DMS153 (cell line): ENCODE measurements at regions not wholly inside any gene's neighbourhood (a gene's known extent, or its start where the extent isn't known, plus 50 kb on each side); places are given as distances from the start of the nearest gene placed in this dataset.
"Not testable (repeated sequence)": the region's sequence is repeated elsewhere in the genome, so short reads cannot be mapped to it uniquely, and the experiment has no call there.

ENCODE experiments used
- DNase-seq: peaks from one replicate; lab custom pipeline; 2025; lab: John Stamatoyannopoulos, UW

- DNase-seq: no peak
Observed at GRCh38 chr1:9465640-9466039, 73.6 kb upstream of the SLC25A33 start.

- no peak for DNase-seq
Observed at GRCh38 chr1:9466780-9467758, 72.2 kb upstream of the SLC25A33 start.

- not testable (repeated sequence) for DNase-seq
Observed at GRCh38 chr1:9469882-9470281, 69.4 kb upstream of the SLC25A33 start.

GRCh38 chr1:9471679-9472078 lies 67.6 kb upstream of the SLC25A33 start:
- DNase-seq: no peak

GRCh38 chr1:9472386-9473031 lies 66.8 kb upstream of the SLC25A33 start:
- no peak for DNase-seq

GRCh38 chr1:9473032-9473807 lies 66.0 kb upstream of the SLC25A33 start:
- DNase-seq: peak; percentile 72

- no peak for DNase-seq
Observed at GRCh38 chr1:9475061-9475627, 64.1 kb upstream of the SLC25A33 start.

GRCh38 chr1:9476790-9477463 lies 62.3 kb upstream of the SLC25A33 start:
- no peak for DNase-seq

- DNase-seq: no peak
Observed at GRCh38 chr1:9477535-9477934, 61.7 kb upstream of the SLC25A33 start.

GRCh38 chr1:9478021-9478420 lies 61.2 kb upstream of the SLC25A33 start:
- DNase-seq: no peak

GRCh38 chr1:9481048-9481447 lies 58.2 kb upstream of the SLC25A33 start:
- no peak for DNase-seq

- no peak for DNase-seq
Observed at GRCh38 chr1:9482403-9482802, 56.9 kb upstream of the SLC25A33 start.

- no peak for DNase-seq
Observed at GRCh38 chr1:9482816-9483572, 56.3 kb upstream of the SLC25A33 start.

- no peak for DNase-seq
Observed at GRCh38 chr1:9486466-9487140, 52.7 kb upstream of the SLC25A33 start.
